ENCODE measurements at regions not wholly inside any gene's neighbourhood (a gene's known extent, or its start where the extent isn't known, plus 50 kb on each side); places are given as distances from the start of the nearest gene placed in this dataset.

- no peak for DNase-seq
Observed at GRCh38 chr3:46146548-46146947, 61.6 kb downstream of the CCR1 start.

GRCh38 chr3:46146021-46146420 lies 62.1 kb downstream of the CCR1 start:
- no peak for DNase-seq

- DNase-seq: no peak
Observed at GRCh38 chr3:46145147-46145546, 63.0 kb downstream of the CCR1 start.

GRCh38 chr3:46143951-46144473 lies 64.1 kb downstream of the CCR1 start:
- no peak for DNase-seq

- DNase-seq: no peak
Observed at GRCh38 chr3:46141813-46142212, 66.3 kb downstream of the CCR1 start.

- DNase-seq: no peak
Observed at GRCh38 chr3:46138581-46138980, 69.5 kb downstream of the CCR1 start.

- DNase-seq: no peak
Observed at GRCh38 chr3:46135475-46135874, 72.6 kb downstream of the CCR1 start.

GRCh38 chr3:46133285-46133684 lies 74.8 kb downstream of the CCR1 start:
- no peak for DNase-seq

GRCh38 chr3:46132565-46132964 lies 75.5 kb downstream of the CCR1 start:
- no peak for DNase-seq

GRCh38 chr3:46131884-46132450 lies 76.1 kb downstream of the CCR1 start:
- no peak for DNase-seq

- no peak for DNase-seq
Observed at GRCh38 chr3:46130631-46131310, 77.3 kb downstream of the CCR1 start.

GRCh38 chr3:46129588-46130272 lies 78.4 kb downstream of the CCR1 start:
- no peak for DNase-seq

- DNase-seq: no peak
Observed at GRCh38 chr3:46127503-46127902, 80.6 kb downstream of the CCR1 start.

- no peak for DNase-seq
Observed at GRCh38 chr3:46124216-46125177, 83.6 kb downstream of the CCR1 start.

GRCh38 chr3:46123646-46124045 lies 84.5 kb downstream of the CCR1 start:
- no peak for DNase-seq

- DNase-seq: no peak
Observed at GRCh38 chr3:46122091-46122490, 86.0 kb downstream of the CCR1 start.

GRCh38 chr3:46120983-46121382 lies 87.1 kb downstream of the CCR1 start:
- no peak for DNase-seq

- DNase-seq: no peak
Observed at GRCh38 chr3:46119709-46120498, 88.2 kb downstream of the CCR1 start.

- DNase-seq: no peak
Observed at GRCh38 chr3:46119253-46119652, 88.9 kb downstream of the CCR1 start.

GRCh38 chr3:46116996-46117395 lies 89.7 kb upstream of the XCR1 start:
- no peak for DNase-seq

GRCh38 chr3:46114323-46114988 lies 87.2 kb upstream of the XCR1 start:
- DNase-seq: no peak

- DNase-seq: no peak
Observed at GRCh38 chr3:46113608-46114007, 86.3 kb upstream of the XCR1 start.
